GM12892 (cell line): ENCODE measurements at regions not wholly inside any gene's neighbourhood (a gene's known extent, or its start where the extent isn't known, plus 50 kb on each side); places are given as distances from the start of the nearest gene placed in this dataset.

Experiments
- POLR2A ChIP-seq: IDR thresholded peaks from 2 replicates; pipeline ENCODE4 v1.6.1; 2011; ENCODE audit warnings: low read depth, low read length, control low read depth
- POLR2AphosphoS5 ChIP-seq: IDR thresholded peaks from 2 replicates; pipeline ENCODE4 v1.6.1; 2011; ENCODE audit warnings: low read depth, low read length, control low read depth

DNA sequence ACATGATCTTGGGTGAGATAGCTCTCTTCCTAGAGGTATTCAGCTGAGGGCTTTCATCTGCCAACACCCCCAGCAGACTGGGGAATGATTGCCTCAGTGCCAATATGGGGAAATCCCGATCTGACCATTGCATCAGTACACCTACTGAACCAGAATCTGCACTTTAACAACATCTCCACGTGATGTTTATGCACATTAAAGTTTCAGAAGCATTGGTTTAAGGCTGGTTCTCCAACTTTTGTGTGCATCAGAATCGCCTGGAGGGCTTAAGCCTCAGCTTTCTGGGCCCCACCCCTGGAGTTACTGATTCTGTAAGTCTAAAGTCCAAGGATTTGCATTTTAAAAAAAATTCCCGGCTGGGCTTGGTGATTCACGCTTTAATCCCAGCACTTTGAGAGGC is 123.6 kb upstream of the MED13 start:
- TF ChIP-seq POLR2AphosphoS5 = no peak
- TF ChIP-seq POLR2A = no peak
